Activated naive CD8-positive, alpha-beta T cell treated with anti-CD3 and anti-CD28 coated beads, Interleukin-2, amount 10 ng/mL, durations not matched to agents 7 days and 5 days (primary cell): ENCODE measurements at regions not wholly inside any gene's neighbourhood (a gene's known extent, or its start where the extent isn't known, plus 50 kb on each side); places are given as distances from the start of the nearest gene placed in this dataset.

Experiments
- ATAC-seq: fragments of 150-1000 bp; cut with Tn5 transposase; one replicate; pipeline ENCODE4 v1.10.0; 2021; ENCODE audit warnings: low read depth, moderate library complexity
- POLR2A ChIA-PET: fragments of 350-600 bp; sonication (Branson Sonifier 250); formaldehyde crosslinking; loops from one replicate; lab custom pipeline; 2021; ENCODE audit warnings: antibody characterized with exemption; lab: Charles Lee
- DNase-seq: peaks from one replicate; pipeline ENCODE4 v3.0.0; 2021
- H3K27ac Mint-ChIP-seq: one replicate; pipeline ENCODE4 v1.8.0; 2022; ENCODE audit warnings: mild to moderate bottlenecking, mixed read lengths
- H3K27me3 Mint-ChIP-seq: one replicate; pipeline ENCODE4 v1.8.0; 2022; ENCODE audit warnings: mild to moderate bottlenecking, moderate library complexity, mixed read lengths
- H3K36me3 Mint-ChIP-seq: one replicate; pipeline ENCODE4 v1.8.0; 2021; ENCODE audit warnings: mild to moderate bottlenecking, mixed read lengths
- H3K4me1 Mint-ChIP-seq: one replicate; pipeline ENCODE4 v1.8.0; 2021; ENCODE audit warnings: mixed read lengths
- H3K4me3 Mint-ChIP-seq: one replicate; pipeline ENCODE4 v1.8.0; 2022; ENCODE audit warnings: mild to moderate bottlenecking, moderate library complexity, mixed read lengths
- H3K9me3 Mint-ChIP-seq: one replicate; pipeline ENCODE4 v1.8.0; 2021; ENCODE audit warnings: mixed read lengths

- Mint-ChIP-seq H3K27ac (no peak overlapping the region), H3K36me3 (no peaks in the 10 kb centered on the region), H3K27me3 (peaks cover 3% of the 10 kb centered on the region), H3K4me3 (no peak overlapping the region), H3K9me3 (no peaks in the 10 kb centered on the region), H3K4me1 (no peaks in the 10 kb centered on the region)
- POLR2A ChIA-PET, result no interaction called here
- ATAC-seq (no peak), DNase-seq (no peak)
These were observed 187.5 kb downstream of the MOXD1 start for GRCh38 chr6:132213732-132214131.

- no peak overlapping the region for H3K27ac Mint-ChIP-seq
- H3K27me3 Mint-ChIP-seq, result peaks cover 3% of the 10 kb centered on the region
- ATAC-seq (no peak), DNase-seq (no peak)
- no peak overlapping the region for H3K4me3 Mint-ChIP-seq
- H3K4me1 Mint-ChIP-seq, result no peaks in the 10 kb centered on the region
- POLR2A ChIA-PET, result no interaction called here
- no peaks in the 10 kb centered on the region for H3K36me3 Mint-ChIP-seq
- H3K9me3 Mint-ChIP-seq, result no peaks in the 10 kb centered on the region
These were observed 188.1 kb downstream of the MOXD1 start for GRCh38 chr6:132213191-132213590.

GRCh38 chr6:132210886-132211563, 190.2 kb downstream of the MOXD1 start:
- Mint-ChIP-seq H3K36me3 (no peaks in the 10 kb centered on the region), H3K9me3 (no peaks in the 10 kb centered on the region), H3K4me3 (no peak overlapping the region), H3K4me1 (no peaks in the 10 kb centered on the region), H3K27ac (no peak overlapping the region), H3K27me3 (peaks cover 3% of the 10 kb centered on the region)
- POLR2A ChIA-PET, result no interaction called here
- ATAC-seq (no peak), DNase-seq (no peak)

- Mint-ChIP-seq H3K4me3 (no peak overlapping the region), H3K36me3 (no peaks in the 10 kb centered on the region), H3K4me1 (no peaks in the 10 kb centered on the region), H3K9me3 (no peaks in the 10 kb centered on the region), H3K27me3 (peaks cover 10% of the 10 kb centered on the region), H3K27ac (no peak overlapping the region)
- DNase-seq (no peak), ATAC-seq (no peak)
- POLR2A ChIA-PET, result no interaction called here
These were observed 191.9 kb downstream of the MOXD1 start for GRCh38 chr6:132209351-132209750.

- POLR2A ChIA-PET, result no interaction called here
- Mint-ChIP-seq H3K4me1 (no peaks in the 10 kb centered on the region), H3K27me3 (peaks cover 10% of the 10 kb centered on the region), H3K4me3 (no peak overlapping the region), H3K9me3 (no peaks in the 10 kb centered on the region), H3K36me3 (no peaks in the 10 kb centered on the region), H3K27ac (no peak overlapping the region)
- no peak for ATAC-seq
- DNase-seq, result no peak
These were observed 193.3 kb downstream of the MOXD1 start for GRCh38 chr6:132207991-132208390.

- no peaks in the 10 kb centered on the region for H3K4me1 Mint-ChIP-seq
- POLR2A ChIA-PET, result no interaction called here
- H3K36me3 Mint-ChIP-seq, result no peaks in the 10 kb centered on the region
- no peak overlapping the region for H3K27ac Mint-ChIP-seq
- H3K4me3 Mint-ChIP-seq, result no peak overlapping the region
- DNase-seq (no peak), ATAC-seq (no peak)
- H3K9me3 Mint-ChIP-seq, result no peaks in the 10 kb centered on the region
- peaks cover 9% of the 10 kb centered on the region for H3K27me3 Mint-ChIP-seq
These were observed 195.3 kb downstream of the MOXD1 start for GRCh38 chr6:132205946-132206345.

GRCh38 chr6:132204591-132204990, 196.7 kb downstream of the MOXD1 start:
- no peak for DNase-seq
- no peaks in the 10 kb centered on the region for H3K36me3 Mint-ChIP-seq
- H3K4me3 Mint-ChIP-seq, result no peak overlapping the region
- H3K4me1 Mint-ChIP-seq, result no peaks in the 10 kb centered on the region
- H3K9me3 Mint-ChIP-seq, result no peaks in the 10 kb centered on the region
- POLR2A ChIA-PET, result no interaction called here
- no peak overlapping the region for H3K27ac Mint-ChIP-seq
- peaks cover 9% of the 10 kb centered on the region for H3K27me3 Mint-ChIP-seq
- ATAC-seq, result no peak

GRCh38 chr6:132202574-132202973, 198.7 kb downstream of the MOXD1 start:
- Mint-ChIP-seq H3K27me3 (peaks cover 10% of the 10 kb centered on the region), H3K9me3 (no peaks in the 10 kb centered on the region), H3K4me1 (no peaks in the 10 kb centered on the region), H3K27ac (no peak overlapping the region), H3K4me3 (no peak overlapping the region), H3K36me3 (no peaks in the 10 kb centered on the region)
- POLR2A ChIA-PET, result no interaction called here
- DNase-seq, result no peak
- ATAC-seq, result no peak

GRCh38 chr6:132199343-132199742, 201.9 kb downstream of the MOXD1 start:
- H3K9me3 Mint-ChIP-seq, result no peaks in the 10 kb centered on the region
- no peak overlapping the region for H3K27ac Mint-ChIP-seq
- no peak overlapping the region for H3K4me3 Mint-ChIP-seq
- no peak for DNase-seq
- no peaks in the 10 kb centered on the region for H3K4me1 Mint-ChIP-seq
- POLR2A ChIA-PET, result no interaction called here
- no peaks in the 10 kb centered on the region for H3K36me3 Mint-ChIP-seq
- H3K27me3 Mint-ChIP-seq, result peaks cover 3% of the 10 kb centered on the region
- ATAC-seq, result no peak

GRCh38 chr6:132198896-132199295, 202.4 kb downstream of the MOXD1 start:
- no peaks in the 10 kb centered on the region for H3K9me3 Mint-ChIP-seq
- POLR2A ChIA-PET, result no interaction called here
- no peak for DNase-seq
- no peak overlapping the region for H3K27ac Mint-ChIP-seq
- no peak overlapping the region for H3K4me3 Mint-ChIP-seq
- H3K36me3 Mint-ChIP-seq, result no peaks in the 10 kb centered on the region
- ATAC-seq, result no peak
- peaks cover 3% of the 10 kb centered on the region for H3K27me3 Mint-ChIP-seq
- no peaks in the 10 kb centered on the region for H3K4me1 Mint-ChIP-seq

GRCh38 chr6:132198040-132198439, 203.2 kb downstream of the MOXD1 start:
- H3K4me3 Mint-ChIP-seq, result no peak overlapping the region
- POLR2A ChIA-PET, result no interaction called here
- peaks cover 3% of the 10 kb centered on the region for H3K27me3 Mint-ChIP-seq
- DNase-seq (no peak), ATAC-seq (no peak)
- H3K4me1 Mint-ChIP-seq, result no peaks in the 10 kb centered on the region
- H3K36me3 Mint-ChIP-seq, result no peaks in the 10 kb centered on the region
- H3K27ac Mint-ChIP-seq, result no peak overlapping the region
- H3K9me3 Mint-ChIP-seq, result no peaks in the 10 kb centered on the region

- DNase-seq (no peak), ATAC-seq (no peak)
- H3K4me3 Mint-ChIP-seq, result no peak overlapping the region
- no peaks in the 10 kb centered on the region for H3K36me3 Mint-ChIP-seq
- no peak overlapping the region for H3K27ac Mint-ChIP-seq
- POLR2A ChIA-PET, result no interaction called here
- H3K27me3 Mint-ChIP-seq, result peaks cover 2% of the 10 kb centered on the region
- H3K9me3 Mint-ChIP-seq, result no peaks in the 10 kb centered on the region
- no peaks in the 10 kb centered on the region for H3K4me1 Mint-ChIP-seq
These were observed 206.7 kb downstream of the MOXD1 start for GRCh38 chr6:132194529-132194928.

GRCh38 chr6:132192631-132193030, 208.6 kb downstream of the MOXD1 start:
- no peaks in the 10 kb centered on the region for H3K9me3 Mint-ChIP-seq
- POLR2A ChIA-PET, result no interaction called here
- H3K36me3 Mint-ChIP-seq, result no peaks in the 10 kb centered on the region
- no peak overlapping the region for H3K27ac Mint-ChIP-seq
- DNase-seq (no peak), ATAC-seq (no peak)
- H3K4me1 Mint-ChIP-seq, result no peaks in the 10 kb centered on the region
- no peak overlapping the region for H3K4me3 Mint-ChIP-seq
- no peaks in the 10 kb centered on the region for H3K27me3 Mint-ChIP-seq

- no peaks in the 10 kb centered on the region for H3K9me3 Mint-ChIP-seq
- POLR2A ChIA-PET, result no interaction called here
- H3K27ac Mint-ChIP-seq, result no peak overlapping the region
These were observed 210.5 kb downstream of the MOXD1 start for GRCh38 chr6:132190815-132191175.

More at GRCh38 chr6:132190815-132191175, 210.5 kb downstream of the MOXD1 start:
- no peak for ATAC-seq
- Mint-ChIP-seq H3K4me3 (no peak overlapping the region), H3K36me3 (no peaks in the 10 kb centered on the region), H3K27me3 (no peaks in the 10 kb centered on the region), H3K4me1 (no peaks in the 10 kb centered on the region)
- no peak for DNase-seq
